ENCODE measurements at regions not wholly inside any gene's neighbourhood (a gene's known extent, or its start where the extent isn't known, plus 50 kb on each side); places are given as distances from the start of the nearest gene placed in this dataset.

DNA sequence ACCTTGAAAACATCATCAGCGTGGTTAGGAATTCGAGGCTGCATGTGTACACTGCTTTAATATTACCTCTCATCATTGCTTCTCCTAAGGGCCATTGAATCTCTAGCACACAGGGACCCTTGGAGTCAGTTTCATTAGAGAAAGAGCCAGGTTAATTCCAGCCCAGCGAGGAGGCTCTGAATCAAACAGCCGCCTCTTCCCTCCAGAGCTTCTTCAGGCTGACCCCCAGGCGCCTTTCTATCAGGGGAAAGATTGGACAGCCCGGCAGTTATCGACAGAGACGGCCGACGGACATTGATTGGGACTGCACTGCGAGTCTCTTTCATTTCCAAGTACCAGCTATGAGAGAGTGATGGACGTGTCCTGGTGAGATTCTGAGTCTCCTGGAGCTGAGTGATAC, 159.2 kb downstream of the ANKRD60 start:
- DNase-seq (ENCODE audit: low read depth): no peak

DNA sequence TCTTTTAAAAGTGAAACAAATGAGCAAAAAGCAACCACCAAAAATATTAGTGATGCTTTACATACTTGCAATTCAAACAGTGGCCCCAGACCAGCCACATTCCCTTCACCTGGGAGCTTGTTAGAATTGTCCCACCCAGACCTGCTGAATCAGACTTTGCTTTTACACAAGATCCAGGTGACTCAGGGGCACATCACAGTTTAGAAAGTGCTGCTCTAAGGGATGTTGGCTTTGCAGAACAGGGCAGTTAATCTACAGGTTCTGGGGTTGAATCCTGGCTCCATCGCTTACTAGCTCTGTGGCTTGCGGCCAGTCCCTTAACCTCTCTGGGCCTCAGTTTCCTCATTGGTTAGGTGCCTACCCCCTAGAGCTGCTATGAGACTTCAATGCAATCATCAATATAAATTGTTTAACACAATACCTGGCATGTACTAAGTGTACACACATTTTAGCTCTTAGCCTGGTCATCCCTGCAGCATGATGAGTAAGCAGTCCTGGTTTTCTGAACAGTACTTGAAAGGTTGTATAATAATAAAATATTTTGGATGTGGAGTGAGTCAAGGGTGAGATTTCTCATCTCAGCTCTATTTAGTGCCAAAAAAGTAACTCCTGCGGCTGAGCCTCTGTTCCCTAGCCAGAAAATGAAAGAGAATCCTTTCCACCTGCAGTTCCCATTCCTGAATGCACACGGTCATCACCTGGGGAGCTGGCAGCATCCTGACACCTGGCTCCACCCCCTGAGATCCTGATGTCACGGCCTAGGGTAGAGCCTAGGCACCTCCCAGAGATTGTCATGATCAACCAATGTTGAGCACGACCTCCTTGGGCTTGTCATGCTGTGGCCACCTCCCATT, 162.7 kb downstream of the ANKRD60 start:
- no peak for DNase-seq (ENCODE audit: low read depth)

DNA sequence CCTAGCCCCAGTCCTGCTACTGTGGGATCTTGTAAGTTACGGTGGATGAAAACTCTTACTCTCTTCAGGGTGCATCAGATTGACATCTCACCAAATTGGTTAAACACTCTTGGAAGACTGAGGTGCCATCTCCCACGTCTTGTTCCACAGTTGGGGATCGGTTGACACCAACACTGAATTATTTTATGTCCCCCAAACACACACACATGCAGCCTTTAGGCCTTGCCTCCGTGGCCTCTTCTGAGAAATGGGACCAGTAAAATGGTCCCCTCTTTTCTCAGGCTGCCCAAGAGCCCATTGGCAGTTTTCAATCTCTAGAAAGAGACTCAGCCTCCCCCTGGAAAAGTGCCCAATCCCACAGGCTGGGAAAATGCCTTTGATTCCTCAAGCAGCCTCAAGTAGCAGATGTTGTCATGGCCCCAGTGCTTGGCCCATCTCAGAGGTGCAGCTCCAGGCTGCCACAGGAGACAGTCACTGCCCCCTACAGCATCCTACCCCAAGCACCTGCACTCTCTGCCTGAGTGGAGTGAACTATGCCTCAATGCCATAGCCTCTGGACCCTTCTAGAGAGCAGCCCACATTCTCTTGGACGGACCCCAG, 163.9 kb downstream of the ANKRD60 start:
- no peak for DNase-seq (ENCODE audit: low read depth)

DNA sequence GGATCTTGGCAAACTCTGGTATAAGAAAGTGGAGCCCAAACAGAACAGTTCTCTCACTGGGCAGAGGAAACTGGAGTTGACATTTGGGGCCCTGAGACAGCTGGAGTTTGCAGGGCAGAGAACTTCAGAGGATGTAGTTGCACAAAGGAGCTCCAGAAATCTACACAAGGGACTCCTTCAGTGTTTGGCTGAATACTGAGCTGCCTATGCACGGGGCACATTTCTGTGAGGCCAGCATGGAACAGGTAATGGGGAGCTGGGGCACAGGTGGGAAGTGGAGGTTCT, 169.3 kb downstream of the ANKRD60 start:
- DNase-seq (ENCODE audit: low read depth): no peak

DNA sequence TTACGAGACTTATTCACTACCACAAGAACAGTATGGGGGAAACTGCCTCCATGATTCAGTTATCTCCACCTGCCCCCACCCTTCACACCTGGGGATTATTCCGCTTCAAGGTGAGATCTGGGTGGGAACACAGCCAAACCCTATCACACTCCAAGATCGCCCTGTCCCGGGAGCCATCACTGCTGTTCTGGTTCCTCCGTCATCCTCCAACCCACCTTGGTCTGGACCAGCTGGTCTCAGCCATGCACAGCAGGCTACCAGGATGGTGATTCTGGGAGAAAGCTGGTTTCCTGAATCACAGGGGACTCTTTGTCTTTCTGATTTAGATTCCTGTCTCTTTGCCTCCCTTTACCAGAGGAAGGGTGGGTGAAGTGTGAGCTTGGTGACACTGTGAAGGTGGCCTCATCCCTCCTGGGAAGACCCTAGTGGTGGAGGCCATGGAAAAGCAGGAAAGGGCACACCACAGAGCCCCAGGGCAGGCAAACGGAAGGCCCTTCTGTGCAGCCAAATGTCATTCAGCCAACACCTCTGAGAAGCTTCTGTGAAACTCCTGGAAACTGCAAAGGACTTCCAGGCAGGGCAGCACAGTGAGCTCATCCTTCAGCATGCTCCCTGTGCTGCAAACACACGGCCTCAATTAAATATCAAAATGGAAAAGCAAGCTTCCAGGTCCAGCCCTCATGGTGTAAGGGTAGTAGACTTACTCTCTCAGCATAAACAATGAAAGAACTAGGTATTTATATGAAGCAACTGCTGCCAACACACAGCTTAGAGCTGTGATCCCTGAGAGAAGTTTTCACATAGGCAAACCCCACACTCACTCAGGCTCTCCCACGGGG, 169.8 kb downstream of the ANKRD60 start:
- no peak for DNase-seq (ENCODE audit: low read depth)

DNA sequence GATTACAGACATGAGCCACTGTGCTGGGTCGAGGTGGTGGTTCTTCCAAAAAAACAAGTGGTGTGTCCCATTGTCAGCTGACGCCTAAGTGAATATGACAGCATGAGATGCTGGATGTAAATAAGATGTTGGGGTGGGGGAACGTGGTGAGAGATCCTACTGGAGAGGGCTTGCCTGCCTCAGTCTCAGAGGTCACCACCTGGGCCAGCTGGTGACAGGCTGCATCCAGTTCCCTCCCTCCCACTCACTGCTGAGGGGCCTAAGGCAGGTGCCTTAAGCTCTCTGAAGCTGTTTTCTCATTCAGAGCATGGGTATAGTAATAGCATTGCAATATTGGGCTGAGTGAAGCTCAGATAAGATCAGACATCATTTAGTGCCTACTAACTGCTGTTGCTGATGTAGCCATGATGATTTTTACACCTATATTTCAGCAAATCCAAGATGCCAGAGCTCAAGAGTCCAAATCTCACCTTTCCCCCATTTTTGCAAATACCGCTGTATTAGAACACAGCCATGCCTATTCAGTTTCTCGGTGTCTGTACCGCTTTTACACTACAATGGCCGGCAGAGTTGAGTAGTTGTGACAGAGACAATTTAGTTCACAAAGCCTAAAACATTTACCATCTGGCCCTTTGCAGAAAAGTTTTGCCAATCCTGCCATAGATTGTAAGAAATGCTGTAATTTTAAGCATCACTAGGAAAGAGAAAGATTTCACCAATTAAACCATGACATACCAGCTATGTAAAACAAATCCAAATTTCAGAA, 171.3 kb downstream of the ANKRD60 start:
- no peak for DNase-seq (ENCODE audit: low read depth)

DNA sequence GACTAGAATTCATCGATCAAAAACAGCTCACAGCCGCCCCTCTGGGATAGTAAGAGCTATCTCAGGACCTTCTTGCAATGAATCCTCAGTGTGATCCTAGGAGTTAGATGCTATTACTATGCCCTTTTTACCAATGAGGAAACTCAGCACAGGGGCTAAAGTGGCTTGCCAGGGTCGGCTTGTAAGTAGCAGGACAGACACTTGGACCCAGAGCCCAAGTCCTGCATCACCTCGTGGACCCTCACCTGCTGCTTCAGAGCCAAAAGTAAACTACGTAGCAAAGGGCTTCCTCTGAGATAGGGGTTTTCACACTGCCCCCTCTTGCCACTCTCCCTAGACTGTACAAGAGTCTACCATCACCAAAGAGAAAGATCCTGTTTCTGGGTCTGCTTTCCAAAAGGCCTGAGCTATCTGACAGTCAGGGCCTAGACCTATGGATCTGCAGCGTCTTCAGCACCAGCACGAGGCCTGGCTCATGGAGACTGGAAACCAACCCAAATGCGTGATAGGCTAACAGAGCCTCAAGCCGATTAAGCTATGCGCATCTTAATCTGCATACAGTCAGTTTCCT, 172.3 kb downstream of the ANKRD60 start:
- no peak for DNase-seq (ENCODE audit: low read depth)

DNA sequence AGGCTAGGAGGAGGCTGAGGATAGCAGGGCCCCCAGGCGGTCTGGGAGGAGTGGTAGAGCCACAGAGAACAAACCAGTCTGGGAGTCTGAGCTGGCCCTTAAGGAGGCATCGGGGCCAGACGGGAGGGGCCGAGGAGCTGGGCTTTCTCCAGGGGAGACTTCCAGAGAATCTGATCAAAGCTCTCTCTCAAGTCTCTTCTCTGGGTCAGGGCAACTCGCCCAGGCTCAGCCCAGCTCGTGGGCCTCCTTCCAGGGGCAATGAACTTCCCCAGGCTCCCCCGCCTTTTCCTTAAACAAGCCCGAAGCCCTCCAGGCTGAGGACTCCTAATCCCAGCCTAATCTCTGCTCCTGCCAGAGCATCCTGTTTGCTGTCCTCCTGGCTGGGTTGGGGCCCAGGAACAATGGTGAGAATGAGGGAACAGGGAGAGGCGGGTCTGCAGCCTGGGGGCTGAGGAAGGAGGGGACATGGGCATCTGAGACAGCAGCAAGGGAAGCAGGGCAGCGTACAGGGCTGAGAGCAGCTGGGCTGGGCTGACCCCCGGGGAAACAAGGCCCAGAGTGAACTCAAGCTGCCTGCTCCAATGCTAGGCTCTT, 173.6 kb downstream of the ANKRD60 start:
- DNase-seq (ENCODE audit: low read depth): no peak

DNA sequence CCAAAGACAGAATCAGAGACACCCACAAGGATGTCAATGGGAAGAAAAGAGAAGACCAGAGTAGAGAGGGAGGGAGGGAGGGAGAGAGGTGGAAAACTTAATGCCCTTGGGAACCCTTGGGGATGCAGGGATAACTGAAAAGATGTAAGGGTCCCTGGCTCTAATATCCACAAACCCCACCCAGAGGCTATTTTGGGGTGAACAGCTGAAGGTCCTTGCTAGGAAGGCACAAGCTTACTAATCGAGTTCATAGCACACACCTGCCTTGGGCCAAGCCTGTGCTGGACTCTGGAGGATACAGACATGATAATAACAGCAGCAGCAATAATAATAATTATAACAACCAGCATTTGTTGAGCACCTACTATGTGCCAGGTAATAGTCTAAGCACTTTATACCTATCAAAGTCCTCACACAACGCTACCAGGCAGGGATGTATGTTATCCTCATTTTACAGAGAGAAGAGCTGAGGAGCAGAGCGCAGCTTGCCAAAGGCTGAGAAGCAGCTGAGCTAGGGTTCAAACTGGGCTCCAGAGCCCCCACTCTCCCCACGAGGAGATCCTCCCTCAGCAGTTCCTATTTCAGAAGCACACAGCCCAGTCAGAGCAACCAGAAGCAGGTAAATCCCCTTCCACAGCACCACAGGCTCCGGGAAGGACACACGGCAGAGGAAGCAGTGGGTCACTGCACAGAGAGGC, 174.2 kb downstream of the ANKRD60 start:
- no peak for DNase-seq (ENCODE audit: low read depth)

DNA sequence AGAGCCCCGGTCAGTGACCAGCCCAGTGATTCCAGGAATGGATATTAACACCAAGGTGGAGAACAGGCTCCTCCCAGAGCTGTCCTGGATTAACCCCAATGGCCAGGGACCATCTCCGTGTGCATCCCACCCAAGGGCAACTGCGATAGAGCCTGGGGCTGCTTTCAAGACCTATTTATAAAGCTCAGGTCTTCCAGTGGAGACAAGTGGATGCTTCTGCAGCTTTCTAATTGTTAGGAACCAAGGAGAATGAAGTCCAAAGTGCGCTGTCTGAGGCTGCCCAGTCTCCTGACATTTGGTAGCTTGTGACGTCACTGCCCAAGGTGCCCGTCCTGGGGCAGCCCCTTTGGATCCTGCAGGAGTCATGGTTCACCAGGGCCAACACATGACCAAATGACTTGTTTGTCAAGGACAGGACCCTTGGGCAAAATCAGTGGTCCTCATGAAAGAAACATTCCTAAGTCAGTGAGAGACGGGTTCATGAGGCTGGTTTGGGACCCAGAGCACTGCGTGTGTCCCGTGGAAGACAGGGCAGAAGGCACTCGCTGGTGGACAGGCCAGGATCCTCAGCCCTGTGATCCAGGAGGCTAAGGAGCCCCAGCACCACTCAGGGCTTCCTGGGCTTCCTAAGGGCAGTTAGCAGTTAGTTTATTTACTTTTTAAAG, 174.9 kb downstream of the ANKRD60 start:
- no peak for DNase-seq (ENCODE audit: low read depth)

DNA sequence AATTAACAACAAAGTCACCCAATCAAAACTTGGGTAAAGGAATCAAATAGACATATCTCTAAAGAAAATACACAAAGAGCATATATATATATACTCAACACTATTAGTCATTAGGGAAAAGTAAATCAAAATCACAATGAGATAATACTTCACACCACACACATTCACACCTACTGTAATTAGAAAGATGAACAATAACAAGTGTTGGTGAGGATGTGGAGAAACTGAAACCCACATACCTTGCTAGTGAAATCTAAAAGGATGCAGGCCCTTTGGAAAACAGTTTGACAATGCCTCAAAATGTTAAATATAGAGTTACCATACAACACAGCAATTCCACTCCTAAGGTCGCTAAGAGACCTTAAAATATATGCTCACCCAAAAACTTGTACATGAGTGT, 177.1 kb downstream of the ANKRD60 start:
- no peak for DNase-seq (ENCODE audit: low read depth)

DNA sequence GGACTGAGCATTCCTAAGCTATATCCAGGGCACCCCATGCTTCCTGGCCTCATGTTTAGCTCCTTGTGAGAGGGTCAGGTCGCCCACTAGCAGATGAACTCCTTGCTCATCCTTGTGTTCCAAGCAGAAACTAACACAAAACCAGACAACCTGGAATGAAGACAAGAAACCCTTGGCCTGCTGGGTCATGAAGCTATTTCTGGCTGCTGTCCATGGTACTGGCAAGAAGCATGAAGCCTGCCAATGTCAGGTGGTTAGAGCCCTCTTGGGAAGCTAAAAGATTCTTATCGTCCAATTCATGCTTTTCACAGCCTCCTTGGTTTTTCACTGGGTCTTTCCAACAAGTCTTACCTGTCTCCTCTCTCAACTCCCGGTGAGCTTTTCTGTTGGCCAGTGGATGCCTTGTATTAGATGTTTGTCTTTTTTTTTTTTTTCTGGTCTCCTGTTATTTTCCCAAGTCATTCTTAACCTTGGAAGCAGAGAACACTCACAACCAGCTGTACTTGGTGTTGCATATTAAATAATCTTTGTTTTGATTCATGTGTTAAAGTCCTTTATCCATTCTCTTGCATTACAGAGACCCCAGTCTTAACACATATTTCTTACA, 180.3 kb downstream of the ANKRD60 start:
- peak; percentile 25 for DNase-seq (ENCODE audit: low read depth)

DNA sequence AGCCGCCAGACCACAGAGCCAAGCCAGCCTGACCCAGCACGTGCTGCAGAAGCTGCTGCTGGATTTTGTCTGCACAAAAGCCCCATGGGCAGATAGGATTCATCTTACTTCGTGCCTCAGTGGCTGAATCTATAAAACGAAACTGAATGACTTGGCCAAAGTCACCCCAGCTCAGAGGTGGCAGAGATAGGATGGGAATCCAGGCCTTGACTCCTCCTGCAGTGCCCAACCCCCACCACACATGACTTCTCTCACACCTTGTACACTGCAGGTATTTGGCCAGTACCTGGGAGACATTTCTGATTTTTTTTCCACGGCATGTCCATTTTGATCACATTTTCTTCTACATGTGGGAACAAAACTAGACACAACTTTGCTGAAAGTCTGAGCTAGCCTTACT, 182.1 kb downstream of the ANKRD60 start:
- DNase-seq (ENCODE audit: low read depth): no peak

DNA sequence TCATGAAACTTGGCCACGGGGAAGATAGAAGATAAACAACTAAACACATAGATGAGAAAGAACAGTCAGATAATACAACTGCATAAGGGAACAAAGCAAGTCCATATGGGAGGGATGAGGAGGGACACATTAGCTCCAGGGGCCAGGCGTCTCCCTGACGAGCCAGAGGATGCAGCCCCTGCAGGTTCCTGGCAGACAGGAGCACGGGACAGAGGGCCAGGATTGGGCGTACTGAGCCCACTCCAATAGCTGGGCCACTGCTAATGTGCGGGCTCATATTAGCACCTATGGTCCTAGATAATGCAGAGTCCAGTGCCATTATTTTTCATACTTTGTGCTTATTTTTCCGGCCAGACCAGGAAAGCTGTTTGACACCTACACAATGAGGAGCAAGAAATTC, 182.9 kb downstream of the ANKRD60 start:
- no peak for DNase-seq (ENCODE audit: low read depth)

DNA sequence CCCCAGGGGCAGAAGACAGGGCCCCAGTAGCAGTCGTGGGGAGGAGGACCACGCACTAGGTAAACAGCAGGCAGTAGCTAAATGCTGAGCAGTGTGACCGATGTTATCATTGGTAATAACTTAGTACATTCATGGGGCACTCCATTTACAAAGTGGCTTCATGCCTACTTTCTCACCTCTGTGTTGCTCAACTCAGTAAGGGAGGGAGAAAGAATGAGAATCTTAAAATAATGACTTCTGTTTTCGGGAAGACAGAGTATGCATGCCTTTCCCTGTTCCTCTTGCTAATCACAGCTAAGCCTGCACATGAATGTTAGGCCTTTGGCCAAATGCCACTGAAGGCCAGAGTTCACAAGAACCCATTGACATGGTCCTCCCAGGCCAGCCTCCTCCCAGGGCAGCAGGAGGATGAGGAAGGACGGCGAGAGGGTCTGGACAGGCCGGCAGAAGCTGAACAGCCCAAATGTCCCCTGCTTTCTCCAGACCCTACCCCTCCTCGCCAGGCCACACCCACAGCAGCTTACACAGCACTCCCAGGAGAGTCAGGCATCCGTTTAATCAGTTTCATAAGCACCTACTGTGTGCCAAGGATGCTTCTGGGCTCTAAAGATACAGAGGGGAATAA, 183.4 kb downstream of the ANKRD60 start:
- DNase-seq (ENCODE audit: low read depth): no peak

DNA sequence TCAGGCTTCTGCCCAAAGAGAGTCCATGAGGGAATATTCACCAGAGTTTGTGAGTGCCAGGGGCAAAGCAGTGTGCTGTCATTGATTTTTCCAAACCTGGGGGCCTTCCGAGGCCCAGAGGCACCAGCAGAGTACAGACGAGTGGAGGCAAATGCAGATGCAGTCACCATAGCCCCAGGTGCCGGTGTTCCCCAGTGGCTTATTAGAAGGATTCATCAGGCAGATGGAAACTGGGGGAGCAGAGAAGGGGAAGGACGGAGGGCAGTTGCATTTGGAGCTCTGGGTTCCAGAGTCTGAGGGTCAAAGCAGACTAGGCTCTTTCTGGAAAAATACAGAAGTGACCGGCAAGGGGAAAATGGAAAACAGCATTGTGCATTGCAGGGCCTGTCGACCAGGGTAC, 184.2 kb downstream of the ANKRD60 start:
- DNase-seq (ENCODE audit: low read depth): no peak

DNA sequence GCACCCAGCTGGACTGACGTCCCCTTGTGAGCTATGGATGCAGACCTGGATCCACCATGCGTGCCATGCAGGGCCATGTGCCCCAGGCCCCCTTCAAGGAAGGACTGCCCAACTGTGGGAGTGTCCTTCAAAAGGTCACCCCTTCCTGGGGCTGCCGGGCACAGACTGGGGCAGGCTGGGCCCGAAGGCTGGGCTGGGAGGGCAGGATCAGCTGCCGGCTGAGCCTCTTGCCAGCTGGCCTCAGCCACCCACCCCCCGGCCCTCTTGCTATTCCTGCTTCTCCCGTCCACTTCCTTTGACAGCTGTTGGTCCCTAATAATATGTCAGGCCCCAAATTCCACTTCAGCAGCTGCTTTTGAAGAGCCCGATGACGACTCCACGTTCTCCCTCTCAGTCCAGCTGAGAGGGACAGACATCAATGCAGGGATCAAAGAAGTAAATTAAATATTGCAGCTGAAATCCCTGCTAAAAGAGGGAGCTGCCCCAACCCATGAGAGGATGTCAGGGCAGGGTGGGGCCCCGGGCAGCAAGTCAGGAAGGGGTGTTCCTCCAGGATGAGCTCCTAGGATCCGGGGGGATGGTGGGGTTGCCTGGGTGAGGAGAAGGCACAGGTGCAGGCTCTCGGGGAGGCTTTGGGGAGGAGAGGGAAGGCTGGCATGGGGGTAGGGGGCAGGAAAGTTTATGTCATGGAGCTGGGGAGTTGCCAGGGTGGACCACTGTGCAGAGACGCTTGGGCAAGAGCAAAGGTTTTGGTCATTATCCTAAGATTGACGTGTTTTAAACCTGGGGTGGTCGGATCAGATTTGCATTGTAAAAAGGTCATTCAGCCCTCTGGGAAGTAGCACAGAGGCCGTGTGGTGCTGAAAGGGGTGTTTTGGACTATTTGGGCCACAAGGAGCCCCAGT, 185.0 kb downstream of the ANKRD60 start:
- DNase-seq (ENCODE audit: low read depth): no peak

DNA sequence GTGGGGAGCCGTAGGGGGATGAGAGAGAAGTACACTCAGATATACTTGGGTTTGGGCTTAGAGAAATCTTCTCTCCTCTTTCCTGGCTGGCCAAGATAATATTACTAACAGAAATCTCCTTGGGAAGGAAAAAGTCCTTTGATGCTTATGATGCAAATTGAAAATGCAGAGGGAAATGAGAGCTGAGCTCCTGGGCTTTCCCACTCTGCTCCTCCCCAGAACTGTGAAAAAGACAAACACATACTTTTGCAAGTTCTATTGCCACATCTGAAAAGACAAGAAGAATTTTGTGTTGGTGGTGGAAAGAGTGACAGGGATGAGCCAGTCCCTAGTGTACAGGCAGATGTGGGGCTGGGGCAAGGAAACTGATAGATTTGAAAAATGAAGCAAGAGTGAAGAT, 185.9 kb downstream of the ANKRD60 start:
- DNase-seq (ENCODE audit: low read depth): no peak
